Mammary epithelial cell (primary cell): ENCODE measurements at regions not wholly inside any gene's neighbourhood (a gene's known extent, or its start where the extent isn't known, plus 50 kb on each side); places are given as distances from the start of the nearest gene placed in this dataset.

Experiments used
- EZH2 ChIP-seq: IDR thresholded peaks from 2 replicates; pipeline ENCODE4 v1.6.1; 2012; ENCODE audit warnings: low read length, inconsistent platforms, borderline replicate concordance
- TF ChIP-seq, protein P1 (sequence below), 2 donors: IDR thresholded peaks in 1 of 2; conservative IDR thresholded peaks in 1 of 2; 2 replicates each; pipeline ENCODE4 v1.5.1; 2011 to 2012; ENCODE audit warnings: inconsistent platforms in 2 of 2, low read length in 2 of 2, mild to moderate bottlenecking in 2 of 2, control low read depth in 1 of 2, low read depth in 1 of 2; ENCODE audit not compliant: insufficient read depth in 1 of 2; ENCODE audit errors: extremely low read depth in 1 of 2

DNA sequence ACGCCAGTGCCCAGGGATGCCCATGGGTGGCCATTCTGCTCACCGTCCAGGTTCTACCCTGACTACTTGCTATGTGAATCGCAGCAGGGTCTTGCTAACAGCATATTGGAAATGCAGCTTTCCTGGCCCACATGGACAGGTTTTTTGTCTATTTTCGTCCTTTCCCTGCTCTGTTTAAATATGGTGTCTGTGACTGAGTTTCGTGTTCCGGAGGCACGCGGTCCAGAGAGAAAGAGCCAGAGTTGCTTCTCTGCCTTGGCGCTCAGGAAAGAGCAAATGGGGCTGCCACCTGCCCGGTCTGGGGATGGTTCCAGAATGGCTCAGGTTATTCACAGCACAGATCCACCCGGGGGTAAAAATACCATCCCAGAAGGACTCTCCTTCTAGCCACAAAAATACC lies 456.2 kb downstream of the BCL11A start:
- TF ChIP-seq EZH2 = no peak
- TF ChIP-seq, protein P1, sequence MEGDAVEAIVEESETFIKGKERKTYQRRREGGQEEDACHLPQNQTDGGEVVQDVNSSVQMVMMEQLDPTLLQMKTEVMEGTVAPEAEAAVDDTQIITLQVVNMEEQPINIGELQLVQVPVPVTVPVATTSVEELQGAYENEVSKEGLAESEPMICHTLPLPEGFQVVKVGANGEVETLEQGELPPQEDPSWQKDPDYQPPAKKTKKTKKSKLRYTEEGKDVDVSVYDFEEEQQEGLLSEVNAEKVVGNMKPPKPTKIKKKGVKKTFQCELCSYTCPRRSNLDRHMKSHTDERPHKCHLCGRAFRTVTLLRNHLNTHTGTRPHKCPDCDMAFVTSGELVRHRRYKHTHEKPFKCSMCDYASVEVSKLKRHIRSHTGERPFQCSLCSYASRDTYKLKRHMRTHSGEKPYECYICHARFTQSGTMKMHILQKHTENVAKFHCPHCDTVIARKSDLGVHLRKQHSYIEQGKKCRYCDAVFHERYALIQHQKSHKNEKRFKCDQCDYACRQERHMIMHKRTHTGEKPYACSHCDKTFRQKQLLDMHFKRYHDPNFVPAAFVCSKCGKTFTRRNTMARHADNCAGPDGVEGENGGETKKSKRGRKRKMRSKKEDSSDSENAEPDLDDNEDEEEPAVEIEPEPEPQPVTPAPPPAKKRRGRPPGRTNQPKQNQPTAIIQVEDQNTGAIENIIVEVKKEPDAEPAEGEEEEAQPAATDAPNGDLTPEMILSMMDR (conservative IDR thresholded peaks at IDR 0.05 in 1 of 2, IDR thresholded peaks at IDR 0.05 in 1 of 2; ENCODE audit: extremely low read depth in 1 of 2, insufficient read depth in 1 of 2, low read depth in 1 of 2, low read length in 2 of 2) = no peak
